Thymus (tissue), 11 donors: ENCODE measurements at regions not wholly inside any gene's neighbourhood (a gene's known extent, or its start where the extent isn't known, plus 50 kb on each side); places are given as distances from the start of the nearest gene placed in this dataset.

ENCODE experiments used
- DNase-seq, 9 donors: peaks; one replicate each; pipeline ENCODE4 v3.0.0-alpha.2; 2013; ENCODE audit warnings: low spot score in 9 of 9, low read depth in 6 of 9, missing footprints in 1 of 9
- H3K27ac ChIP-seq, 2 donors: one replicate each; pipeline ENCODE4 v1.5.1; 2013; ENCODE audit warnings: control low read depth in 1 of 2, low read depth in 1 of 2, low read length in 1 of 2, mild to moderate bottlenecking in 1 of 2, moderate library complexity in 1 of 2
- H3K27me3 ChIP-seq, 2 donors: one replicate each; pipeline ENCODE4 v1.5.1; 2013; ENCODE audit warnings: low read length in 1 of 2; ENCODE audit not compliant: control insufficient read depth in 2 of 2, insufficient read depth in 1 of 2
- H3K36me3 ChIP-seq, 2 donors: one replicate each; pipeline ENCODE4 v1.5.1; 2013; ENCODE audit warnings: low read length in 1 of 2, mild to moderate bottlenecking in 1 of 2, moderate library complexity in 1 of 2; ENCODE audit not compliant: control insufficient read depth in 2 of 2, insufficient read depth in 2 of 2
- H3K4me1 ChIP-seq, 2 donors: one replicate each; pipeline ENCODE4 v1.5.1; 2013; ENCODE audit warnings: low read length in 2 of 2; ENCODE audit not compliant: control insufficient read depth in 2 of 2, insufficient read depth in 2 of 2
- H3K4me3 ChIP-seq, 2 donors: one replicate each; pipeline ENCODE4 v1.5.1; 2013; ENCODE audit warnings: low read length in 2 of 2, control low read depth in 1 of 2, mild to moderate bottlenecking in 1 of 2
- H3K9me3 ChIP-seq, 2 donors: one replicate each; pipeline ENCODE4 v1.5.1; 2013; ENCODE audit warnings: low read length in 1 of 2, mild to moderate bottlenecking in 1 of 2; ENCODE audit not compliant: control insufficient read depth in 2 of 2, insufficient read depth in 1 of 2
- WGBS: extraction: QIAGEN DNeasy Blood & Tissue Kit; methylation state at CpG from one replicate; pipeline ENCODE4 v1.1.7; 2013; 5-methylcytosine and 5-hydroxymethylcytosine counted together
- donor health status: healthy.

DNA sequence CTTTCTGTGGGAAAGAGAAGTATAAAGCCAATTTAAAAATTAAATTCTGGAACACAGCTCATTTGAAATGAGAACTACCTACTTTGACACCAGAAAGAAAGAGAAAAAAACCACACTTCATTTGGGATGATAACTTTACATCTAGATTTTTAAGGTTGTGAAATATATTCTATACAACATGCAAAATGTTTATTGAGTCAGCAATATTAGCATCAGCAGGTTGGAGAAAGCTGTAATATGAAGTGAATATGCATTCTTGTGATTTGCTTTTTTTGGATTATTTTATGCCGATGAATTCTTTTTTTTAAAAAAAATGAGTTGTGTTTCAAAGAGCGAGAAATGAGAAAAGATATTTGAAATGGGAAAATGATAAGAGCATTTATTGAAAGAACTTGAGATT, 307.0 kb upstream of the DPPA4 start:
- Histone ChIP-seq H3K27ac (no peak overlapping the region), H3K27me3 (no peaks in the 10 kb centered on the region), H3K9me3 (no peaks in the 10 kb centered on the region), H3K4me1 (no peaks in the 10 kb centered on the region), H3K4me3 (no peak overlapping the region), H3K36me3 (no peaks in the 10 kb centered on the region)
- WGBS = 96% methylated on average over 2 of the region's 2 CpGs
- DNase-seq = no peak

DNA sequence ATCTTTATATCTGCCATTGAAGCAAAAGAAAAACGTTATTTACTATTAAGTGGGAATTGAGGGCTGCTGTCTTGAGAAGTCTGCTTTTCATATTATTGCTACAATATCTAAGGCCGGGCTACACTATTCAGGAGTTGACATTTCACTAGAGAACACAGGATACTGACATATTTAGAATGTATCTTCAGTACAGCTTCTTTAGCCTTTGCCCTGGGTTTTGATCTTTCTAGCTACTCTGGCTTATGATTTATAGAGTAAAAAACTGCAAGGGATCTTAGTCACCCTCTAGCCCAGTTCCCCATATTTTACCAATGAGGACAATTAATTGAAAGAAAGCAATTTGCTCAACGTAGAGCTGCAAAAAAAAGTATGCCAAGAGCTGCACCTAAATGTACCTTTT, 307.4 kb upstream of the DPPA4 start:
- 84% methylated on average over 3 of the region's 3 CpGs for WGBS
- Histone ChIP-seq H3K27ac (no peak overlapping the region), H3K4me3 (no peak overlapping the region), H3K27me3 (no peaks in the 10 kb centered on the region), H3K9me3 (no peaks in the 10 kb centered on the region), H3K36me3 (no peaks in the 10 kb centered on the region), H3K4me1 (no peaks in the 10 kb centered on the region)
- DNase-seq = no peak

DNA sequence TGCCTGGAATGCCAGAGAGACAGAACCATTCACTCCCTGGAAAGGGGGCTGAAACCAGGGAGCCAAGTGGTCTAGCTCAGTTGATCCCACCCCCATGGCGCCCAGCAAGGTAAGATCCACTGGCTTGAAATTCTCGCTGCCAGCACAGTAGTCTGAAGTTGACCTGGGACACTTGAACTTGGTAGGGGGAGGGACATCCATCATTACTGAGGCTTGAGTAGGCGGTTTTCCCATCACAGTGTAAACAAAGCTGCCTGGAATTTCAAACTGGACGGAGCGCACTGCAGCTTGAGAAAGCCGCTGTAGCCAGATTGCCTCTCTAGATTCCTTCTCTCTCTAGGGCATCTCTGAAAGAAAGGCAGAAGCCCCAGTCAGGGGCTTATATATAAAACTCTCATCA, 310.7 kb upstream of the DPPA4 start:
- no peak overlapping the region for H3K27ac ChIP-seq
- no peak for DNase-seq
- H3K36me3 ChIP-seq = no peaks in the 10 kb centered on the region
- H3K4me1 ChIP-seq = no peaks in the 10 kb centered on the region
- H3K27me3 ChIP-seq = no peaks in the 10 kb centered on the region
- no peaks in the 10 kb centered on the region for H3K9me3 ChIP-seq
- H3K4me3 ChIP-seq = no peak overlapping the region
- 93% methylated on average over 6 of the region's 6 CpGs for WGBS

DNA sequence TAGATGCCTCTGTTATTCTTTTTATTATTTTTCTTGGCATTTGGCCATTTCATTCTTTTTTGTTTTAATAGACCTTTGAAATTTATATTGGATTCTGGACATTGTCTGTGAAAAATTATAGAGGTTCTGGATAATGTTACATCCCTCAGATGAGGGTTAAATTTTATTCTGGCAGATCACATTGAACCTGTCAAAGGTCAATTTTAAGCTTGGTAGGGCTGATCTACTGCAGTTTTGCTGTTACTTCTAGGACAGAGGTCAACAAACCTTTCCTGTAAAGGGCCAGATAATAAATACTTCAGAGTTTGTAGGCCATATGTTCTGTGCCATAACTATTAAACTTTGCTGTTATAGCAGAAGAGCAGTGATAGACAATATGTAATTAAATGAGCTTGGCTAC, 318.9 kb upstream of the DPPA4 start:
- Histone ChIP-seq H3K27me3 (no peaks in the 10 kb centered on the region), H3K4me3 (no peak overlapping the region), H3K4me1 (no peaks in the 10 kb centered on the region), H3K36me3 (no peaks in the 10 kb centered on the region), H3K27ac (no peak overlapping the region), H3K9me3 (no peaks in the 10 kb centered on the region)
- DNase-seq = no peak

DNA sequence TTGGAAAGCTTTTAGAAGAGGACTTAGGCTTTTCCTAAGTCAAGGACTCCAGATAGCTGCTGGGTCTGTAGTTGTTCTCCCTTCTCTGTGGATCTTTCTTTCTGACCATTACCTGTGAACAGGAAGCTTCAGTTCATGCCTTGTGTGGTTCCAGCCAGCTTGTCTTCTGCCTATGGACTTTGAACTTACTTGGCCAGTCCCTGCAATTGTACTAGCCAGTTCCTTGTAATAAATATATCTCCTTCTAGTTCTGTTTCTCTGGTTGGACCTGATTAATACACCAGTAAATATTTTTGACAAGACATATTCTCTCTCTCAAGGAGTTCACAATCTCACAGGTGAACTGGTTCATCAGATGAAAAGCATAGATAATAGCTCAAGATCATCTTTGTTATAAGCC, 341.3 kb upstream of the DPPA4 start:
- Histone ChIP-seq H3K9me3 (no peaks in the 10 kb centered on the region), H3K4me3 (no peak overlapping the region), H3K27ac (no peak overlapping the region), H3K4me1 (no peaks in the 10 kb centered on the region), H3K27me3 (no peaks in the 10 kb centered on the region), H3K36me3 (no peaks in the 10 kb centered on the region)
- no peak for DNase-seq

DNA sequence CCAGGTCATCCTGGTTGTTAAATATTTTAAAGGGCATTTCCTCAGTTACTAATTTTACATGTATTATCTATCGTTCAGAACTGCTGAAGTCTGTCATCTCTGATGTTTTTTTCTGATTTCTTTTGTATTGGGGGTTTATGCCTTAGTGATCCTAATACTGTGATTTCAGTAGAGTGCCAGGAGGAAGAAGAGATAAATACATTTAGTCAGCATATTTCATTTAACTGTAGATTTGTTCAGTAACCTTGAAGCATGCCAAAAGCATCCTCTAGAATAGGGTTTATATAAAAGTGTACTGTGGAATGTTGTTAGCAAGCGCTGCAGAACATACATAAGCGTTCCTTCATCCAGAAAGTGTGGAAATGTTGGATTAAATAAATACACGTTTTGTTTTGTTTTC, 342.3 kb upstream of the DPPA4 start:
- WGBS = 89% methylated on average over 4 of the region's 4 CpGs
- no peaks in the 10 kb centered on the region for H3K36me3 ChIP-seq

DNA sequence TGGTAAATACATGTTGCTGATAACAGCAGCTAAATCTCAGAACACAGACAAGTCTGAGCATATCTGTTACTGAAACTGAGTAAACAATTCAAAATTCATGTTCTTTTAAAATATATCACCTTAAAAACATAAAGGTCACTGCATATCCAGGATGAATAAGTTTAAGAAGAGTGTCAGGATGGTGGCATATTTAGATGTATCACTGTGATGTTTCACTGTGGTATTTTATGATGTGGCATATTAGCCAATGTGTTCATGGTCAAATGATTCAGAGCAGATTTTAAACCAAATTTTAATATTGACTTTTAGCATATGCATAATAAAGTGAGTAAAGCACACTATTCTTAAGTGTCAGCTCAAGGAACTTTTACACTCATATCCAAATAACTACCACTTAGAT, 346.4 kb upstream of the DPPA4 start:
- no peaks in the 10 kb centered on the region for H3K27me3 ChIP-seq
- no peak for DNase-seq
- no peak overlapping the region for H3K27ac ChIP-seq
- no peaks in the 10 kb centered on the region for H3K4me1 ChIP-seq
- H3K36me3 ChIP-seq = no peaks in the 10 kb centered on the region
- H3K9me3 ChIP-seq = no peaks in the 10 kb centered on the region
- no peak overlapping the region for H3K4me3 ChIP-seq

More for the DNA sequence above, 342.3 kb upstream of the DPPA4 start:
- H3K9me3 ChIP-seq = no peaks in the 10 kb centered on the region
- no peaks in the 10 kb centered on the region for H3K4me1 ChIP-seq
- H3K4me3 ChIP-seq = no peak overlapping the region
- H3K27ac ChIP-seq = no peak overlapping the region
- H3K27me3 ChIP-seq = no peaks in the 10 kb centered on the region
- DNase-seq = no peak

DNA sequence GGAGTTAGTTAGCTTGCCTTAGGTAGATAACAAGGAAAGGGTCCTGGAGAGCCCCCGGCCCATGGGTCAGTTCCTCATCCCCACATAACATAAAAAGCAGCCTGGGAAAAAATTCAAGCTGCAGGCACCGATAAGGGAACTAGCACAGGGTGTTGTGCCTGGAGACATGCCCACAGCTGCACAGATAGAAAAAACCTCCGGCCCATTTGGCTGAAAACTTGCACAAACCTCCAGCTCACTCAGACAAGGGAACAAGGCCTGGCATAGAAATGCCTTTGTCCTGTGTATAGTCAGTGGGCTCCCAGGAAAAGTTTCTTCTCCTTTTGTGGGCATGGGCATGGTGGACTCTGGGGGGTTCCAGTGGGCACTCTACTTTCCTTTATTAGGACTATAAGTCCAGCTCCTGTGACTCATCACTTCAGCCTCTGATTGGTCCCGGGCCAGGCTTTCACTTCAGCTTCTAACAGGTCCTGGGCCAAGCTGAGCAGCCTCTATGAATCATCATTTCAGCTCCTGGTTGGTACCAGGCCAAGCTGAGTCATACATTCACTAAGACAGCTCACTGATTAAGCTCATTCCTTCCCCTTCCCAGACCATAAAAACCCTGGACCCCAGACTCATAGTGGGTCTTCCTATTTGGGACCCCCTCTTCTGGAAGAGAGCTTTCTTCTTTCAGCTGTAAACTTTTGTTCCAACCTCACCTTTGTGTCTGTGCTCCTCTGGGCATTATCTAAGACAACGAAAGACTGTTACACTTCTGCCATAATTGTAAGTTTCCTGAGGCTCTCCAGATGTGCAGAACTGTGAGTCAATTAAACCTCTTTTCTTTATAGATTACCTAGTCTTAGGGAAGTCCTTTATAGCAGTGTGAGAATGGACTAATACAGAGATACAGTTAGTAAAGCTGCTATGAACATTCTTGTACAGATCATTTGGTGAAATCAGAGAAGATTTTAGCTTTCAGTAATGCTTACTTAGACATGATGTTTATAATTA, 348.0 kb upstream of the DPPA4 start:
- Histone ChIP-seq H3K27ac (no peak overlapping the region), H3K4me1 (no peaks in the 10 kb centered on the region), H3K27me3 (no peaks in the 10 kb centered on the region), H3K4me3 (no peak overlapping the region), H3K36me3 (no peaks in the 10 kb centered on the region), H3K9me3 (no peaks in the 10 kb centered on the region)
- whole genome bisulfite sequencing = 88% methylated on average over 5 of the region's 5 CpGs
- no peak for DNase-seq

DNA sequence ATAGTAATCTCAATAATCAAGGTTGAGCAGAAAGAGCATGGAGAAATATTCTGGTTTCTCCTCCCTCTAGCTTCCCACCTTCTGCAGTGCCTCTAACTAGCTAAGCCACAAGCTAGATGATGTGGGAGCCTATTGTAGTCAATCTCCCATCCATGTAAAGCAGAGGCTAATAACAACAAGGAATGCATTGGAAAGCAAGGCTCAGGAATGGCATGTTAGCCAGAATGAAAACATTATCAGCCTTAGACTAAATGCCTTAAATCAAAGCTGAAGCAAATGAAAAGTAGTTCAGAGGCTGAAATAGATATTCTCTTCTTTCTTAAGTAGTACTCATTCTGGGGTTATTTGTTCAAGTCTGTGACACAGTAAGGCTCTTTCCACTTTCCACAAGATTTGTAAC, 350.3 kb upstream of the DPPA4 start:
- Histone ChIP-seq H3K27me3 (no peaks in the 10 kb centered on the region), H3K4me3 (no peak overlapping the region), H3K36me3 (no peaks in the 10 kb centered on the region), H3K4me1 (no peaks in the 10 kb centered on the region), H3K27ac (no peak overlapping the region), H3K9me3 (no peaks in the 10 kb centered on the region)
- DNase-seq = no peak
